Body of pancreas (tissue), 4 donors: ENCODE measurements at regions not wholly inside any gene's neighbourhood (a gene's known extent, or its start where the extent isn't known, plus 50 kb on each side); places are given as distances from the start of the nearest gene placed in this dataset.

Source experiments
- POLR2A ChIP-seq, 3 donors: fragments of 450-650 bp; IDR thresholded peaks; one replicate each; pipeline ENCODE4 v1.6.1; 2016; ENCODE audit warnings: antibody characterized with exemption in 3 of 3, mild to moderate bottlenecking in 2 of 3
- TF ChIP-seq, protein P1 (sequence below), 7 experiments: fragments of 450-650 bp in 4 of 7; fragments of 200-600 bp in 3 of 7; sonication (generic) in 3 of 7; IDR thresholded peaks; one replicate each; pipeline ENCODE4 v1.5.1; 2016 to 2019; ENCODE audit warnings: antibody characterized with exemption in 7 of 7

DNA sequence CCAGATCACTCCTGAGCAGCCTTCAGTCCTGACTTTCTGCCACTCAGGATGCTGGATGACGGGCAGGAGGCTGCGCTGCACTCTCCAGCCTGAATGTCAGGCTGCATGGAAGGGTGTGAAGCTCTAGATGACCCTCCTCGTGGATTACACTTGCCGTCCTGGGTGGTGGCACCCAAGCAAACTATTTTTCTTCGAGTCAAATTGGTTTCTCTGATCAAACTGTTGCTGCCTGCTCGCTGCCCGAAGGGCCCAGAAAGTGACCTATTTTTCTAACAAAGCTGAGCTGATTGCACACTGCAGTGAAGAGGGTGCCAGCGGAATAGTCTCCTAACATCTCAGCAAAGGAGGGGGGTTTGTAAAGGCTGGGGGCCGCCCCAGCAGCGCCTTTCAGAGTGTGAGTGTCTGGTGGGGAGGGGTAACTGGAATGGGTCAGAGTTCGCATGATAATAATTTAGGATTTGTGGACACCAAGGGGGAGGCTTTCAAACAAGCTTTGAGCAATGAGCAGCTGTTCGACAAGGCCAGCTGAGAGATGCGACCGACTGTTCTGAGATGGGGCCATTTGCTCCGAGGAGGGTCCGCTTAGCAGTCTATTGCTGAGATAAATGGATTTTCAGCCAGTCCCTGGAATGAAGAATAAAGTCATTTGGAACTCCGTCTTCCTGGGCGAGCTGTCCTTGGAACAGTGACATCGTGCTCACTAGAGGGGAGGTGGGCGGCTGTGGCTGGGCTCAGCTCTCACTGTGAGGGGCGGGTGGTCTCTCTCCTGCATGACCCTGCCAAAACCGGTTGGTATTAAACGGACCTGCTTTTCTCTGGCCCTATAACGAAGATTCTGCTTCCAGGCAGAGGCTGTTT lies 537.6 kb downstream of the BRD1 start:
- TF ChIP-seq POLR2A (IDR thresholded peaks at IDR 0.05): no peak
- TF ChIP-seq, protein P1, sequence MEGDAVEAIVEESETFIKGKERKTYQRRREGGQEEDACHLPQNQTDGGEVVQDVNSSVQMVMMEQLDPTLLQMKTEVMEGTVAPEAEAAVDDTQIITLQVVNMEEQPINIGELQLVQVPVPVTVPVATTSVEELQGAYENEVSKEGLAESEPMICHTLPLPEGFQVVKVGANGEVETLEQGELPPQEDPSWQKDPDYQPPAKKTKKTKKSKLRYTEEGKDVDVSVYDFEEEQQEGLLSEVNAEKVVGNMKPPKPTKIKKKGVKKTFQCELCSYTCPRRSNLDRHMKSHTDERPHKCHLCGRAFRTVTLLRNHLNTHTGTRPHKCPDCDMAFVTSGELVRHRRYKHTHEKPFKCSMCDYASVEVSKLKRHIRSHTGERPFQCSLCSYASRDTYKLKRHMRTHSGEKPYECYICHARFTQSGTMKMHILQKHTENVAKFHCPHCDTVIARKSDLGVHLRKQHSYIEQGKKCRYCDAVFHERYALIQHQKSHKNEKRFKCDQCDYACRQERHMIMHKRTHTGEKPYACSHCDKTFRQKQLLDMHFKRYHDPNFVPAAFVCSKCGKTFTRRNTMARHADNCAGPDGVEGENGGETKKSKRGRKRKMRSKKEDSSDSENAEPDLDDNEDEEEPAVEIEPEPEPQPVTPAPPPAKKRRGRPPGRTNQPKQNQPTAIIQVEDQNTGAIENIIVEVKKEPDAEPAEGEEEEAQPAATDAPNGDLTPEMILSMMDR (IDR thresholded peaks at IDR 0.05): no peak
